ENCODE measurements at regions not wholly inside any gene's neighbourhood (a gene's known extent, or its start where the extent isn't known, plus 50 kb on each side); places are given as distances from the start of the nearest gene placed in this dataset.

- no peaks in the 10 kb centered on the region for H3K79me1 ChIP-seq (ENCODE audit: low read depth, low read length)
- H2BK120ac ChIP-seq (replicated peaks; ENCODE audit: low read depth, low read length) = no peak overlapping the region
- ChIA-PET CTCF (ENCODE audit: partially characterized antibody) (interaction anchor here (1.1 to 4.6 kb wide), 3 partner anchors 13 to 394 kb away, joined by 3 to 15 read pairs (median 3); no protein-coding TSS in a partner anchor), POLR2A (ENCODE audit: partially characterized antibody) (no interaction called here)
- H2BK12ac ChIP-seq (ENCODE audit: low read depth, low read length) = no peak overlapping the region
- no peak overlapping the region for H3K56ac ChIP-seq (replicated peaks; ENCODE audit: insufficient read length, low read depth, low read length)
- H2BK5ac ChIP-seq (ENCODE audit: low read depth, low read length) = no peak overlapping the region
- H3K9ac ChIP-seq (replicated peaks in 1 of 4; ENCODE audit: extremely low read depth in 1 of 4, low read depth in 3 of 4, low read length in 3 of 4) = no peak overlapping the region
- no peak overlapping the region for H2AFZ ChIP-seq (ENCODE audit: low read length)
- no peak overlapping the region for H3K18ac ChIP-seq (ENCODE audit: extremely low read depth, low read length)
- no peaks in the 10 kb centered on the region; a peak in 1 of 7 replicates for H3K4me1 ChIP-seq (replicated peaks in 1 of 4; ENCODE audit: control insufficient read depth in 3 of 4, insufficient read depth in 4 of 4, low read length in 3 of 4)
- H3K4me2 ChIP-seq (ENCODE audit: insufficient read depth in 1 of 2, low read depth in 2 of 2, low read length in 2 of 2) = no peak overlapping the region
- no peak overlapping the region for H3K4me3 ChIP-seq (ENCODE audit: extremely low read depth in 1 of 4, insufficient read depth in 2 of 4, low read depth in 3 of 4, low read length in 4 of 4)
- no peaks in the 10 kb centered on the region for H3K9me3 ChIP-seq (ENCODE audit: insufficient read depth in 2 of 2, low read depth in 1 of 2, low read length in 1 of 2)
- no peak overlapping the region for H2BK15ac ChIP-seq (ENCODE audit: low read length)
- no peak overlapping the region for H2BK20ac ChIP-seq (ENCODE audit: low read length)
- no peaks in the 10 kb centered on the region for H3K23me2 ChIP-seq (ENCODE audit: low read depth, low read length)
- H3K23ac ChIP-seq (ENCODE audit: insufficient read length) = no peak overlapping the region
- DNase-seq (ENCODE audit: low read depth in 1 of 2, low spot score in 2 of 2) (no peak), FAIRE-seq (no peak)
- no peak overlapping the region for H3K4ac ChIP-seq (replicated peaks; ENCODE audit: insufficient read length, low read depth, low read length)
- H4K91ac ChIP-seq (replicated peaks; ENCODE audit: insufficient read length, low read length) = no peak overlapping the region
- no peaks in the 10 kb centered on the region; a peak in 1 of 7 replicates for H3K27me3 ChIP-seq (replicated peaks in 1 of 4; ENCODE audit: control insufficient read depth in 3 of 4, extremely low read depth in 1 of 4, insufficient read depth in 3 of 4, low read length in 3 of 4)
- no peak overlapping the region for H3K14ac ChIP-seq (ENCODE audit: insufficient read length)
- H4K8ac ChIP-seq (ENCODE audit: extremely low read depth, insufficient read depth, low read length) = no peak overlapping the region
- no peak overlapping the region for H4K5ac ChIP-seq (ENCODE audit: insufficient read length, low read depth, low read length)
- no peak for TF ChIP-seq CHD7 (IDR thresholded peaks at IDR 0.05; ENCODE audit: insufficient replicate concordance, low read length)
- no peak overlapping the region for H3K27ac ChIP-seq (ENCODE audit: low read depth, low read length)
- WGBS, 2 experiments (ENCODE audit: extremely low coverage in 1 of 2, insufficient coverage in 1 of 2, insufficient read length in 1 of 2, insufficient replicate concordance in 2 of 2, low coverage in 1 of 2, low lambda C conversion rate in 2 of 2, missing lambda C conversion rate in 1 of 2) = 87% methylated on average over 3 of the region's 3 CpGs; no CpG with 5 or more reads in 1 of the 2 experiments
- H2AK5ac ChIP-seq (ENCODE audit: low read depth, low read length) = no peak overlapping the region
- no peaks in the 10 kb centered on the region for H4K20me1 ChIP-seq (replicated peaks in 1 of 2; ENCODE audit: control insufficient read depth in 1 of 2, insufficient read depth in 2 of 2, low read length in 2 of 2)
- H3K79me2 ChIP-seq (ENCODE audit: control insufficient read depth in 1 of 2, insufficient read depth in 2 of 2, low read length in 2 of 2) = no peaks in the 10 kb centered on the region
- H3K36me3 ChIP-seq (ENCODE audit: control insufficient read depth in 2 of 4, insufficient read depth in 4 of 4, low read length in 3 of 4) = no peaks in the 10 kb centered on the region
These were observed 361.8 kb upstream of the CDH5 start for GRCh38 chr16:66004699-66005098.

Data from H1 (cell line).